Activated CD8-positive, alpha-beta memory T cell treated with anti-CD3 and anti-CD28 coated beads for 24 hours (primary cell): ENCODE measurements at regions not wholly inside any gene's neighbourhood (a gene's known extent, or its start where the extent isn't known, plus 50 kb on each side); places are given as distances from the start of the nearest gene placed in this dataset.

Source experiments
- DNase-seq: peaks from one replicate; pipeline ENCODE4 v3.0.0-alpha.2; 2020

GRCh38 chr6:14707971-14708465, 537.9 kb upstream of the JARID2 start:
- DNase-seq = no peak

DNA sequence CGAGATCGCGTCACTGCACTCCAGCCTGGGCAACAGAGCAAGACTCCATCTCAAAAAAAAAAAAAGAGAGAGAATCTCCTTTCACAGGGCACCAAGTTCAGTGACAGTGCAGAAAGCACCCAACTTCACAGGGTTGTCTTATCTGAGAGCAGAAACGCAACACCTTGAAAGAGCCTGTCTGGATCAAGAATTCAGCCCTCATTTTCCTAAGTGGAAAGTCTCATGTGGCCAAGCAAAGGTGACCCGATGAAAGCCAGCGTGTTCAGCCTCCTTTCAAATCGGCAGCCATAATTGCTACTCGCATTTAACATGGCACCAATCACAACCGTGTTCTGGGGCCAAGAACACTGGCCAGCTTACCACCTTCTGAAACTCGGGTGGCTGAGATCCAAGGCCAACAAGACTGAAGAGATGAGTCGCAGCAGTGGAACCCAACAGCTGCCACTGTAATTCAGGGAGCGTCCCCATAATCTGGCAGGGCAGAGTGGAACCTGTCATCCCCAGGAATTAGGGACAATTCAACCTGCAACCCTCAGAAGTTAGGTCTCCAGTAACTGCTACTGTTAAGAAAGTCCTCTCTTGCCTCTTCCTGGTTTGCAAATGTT, 536.7 kb upstream of the JARID2 start:
- no peak for DNase-seq

GRCh38 chr6:14709900-14710299, 536.0 kb upstream of the JARID2 start:
- DNase-seq = no peak

DNA sequence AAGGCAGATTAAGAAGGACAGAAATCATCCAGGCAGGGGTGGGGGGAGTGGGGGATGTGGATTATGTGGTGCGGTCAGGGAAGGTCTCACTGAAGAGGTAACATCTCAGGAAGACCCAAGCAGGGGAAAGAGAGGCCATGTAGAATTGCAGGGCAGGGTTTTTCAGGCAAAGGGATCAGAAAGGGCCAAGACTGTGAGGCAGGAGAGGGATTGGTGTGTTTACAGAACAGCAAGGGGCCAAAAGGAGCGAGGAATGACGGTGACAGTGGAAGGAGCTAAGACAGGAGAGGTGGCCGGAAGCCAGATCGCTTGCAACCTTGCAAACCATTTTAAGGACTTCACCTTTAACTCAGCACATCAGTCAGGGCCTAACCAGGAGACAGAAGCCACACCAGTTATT, 535.4 kb upstream of the JARID2 start:
- DNase-seq = no peak

- DNase-seq = peak; percentile 70
These were observed 534.7 kb upstream of the JARID2 start for GRCh38 chr6:14711056-14711703.

DNA sequence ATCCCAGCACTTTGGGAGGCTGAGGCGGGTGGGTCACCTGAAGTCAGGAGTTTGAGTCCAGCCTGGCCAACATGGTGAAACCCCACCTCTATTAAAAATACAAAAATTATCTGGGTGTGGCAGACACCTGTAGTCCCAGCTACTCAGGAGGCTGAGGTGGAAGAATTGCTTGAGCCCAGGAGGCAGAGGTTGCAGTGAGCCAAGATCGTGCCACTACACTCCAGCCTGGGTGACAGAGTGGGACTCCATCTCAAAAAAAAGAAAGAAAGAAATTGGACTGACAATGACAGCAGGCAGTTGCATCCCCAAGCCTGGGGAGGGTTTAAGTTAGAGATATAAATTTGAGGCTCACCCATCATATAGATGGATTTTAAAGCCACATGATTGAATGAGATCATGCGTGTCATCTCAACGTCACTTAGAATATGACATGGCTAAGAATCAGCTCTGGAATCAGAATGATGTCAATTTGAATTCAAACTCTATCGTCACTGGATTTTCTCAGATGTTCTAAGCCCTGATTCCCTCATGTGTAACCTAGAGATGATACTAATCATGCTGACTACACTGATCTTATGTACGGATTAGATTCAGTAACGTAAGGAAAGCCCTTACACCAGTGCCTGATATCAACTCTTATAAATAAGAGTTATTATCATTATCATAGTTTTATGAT, 534.0 kb upstream of the JARID2 start:
- DNase-seq = no peak

DNA sequence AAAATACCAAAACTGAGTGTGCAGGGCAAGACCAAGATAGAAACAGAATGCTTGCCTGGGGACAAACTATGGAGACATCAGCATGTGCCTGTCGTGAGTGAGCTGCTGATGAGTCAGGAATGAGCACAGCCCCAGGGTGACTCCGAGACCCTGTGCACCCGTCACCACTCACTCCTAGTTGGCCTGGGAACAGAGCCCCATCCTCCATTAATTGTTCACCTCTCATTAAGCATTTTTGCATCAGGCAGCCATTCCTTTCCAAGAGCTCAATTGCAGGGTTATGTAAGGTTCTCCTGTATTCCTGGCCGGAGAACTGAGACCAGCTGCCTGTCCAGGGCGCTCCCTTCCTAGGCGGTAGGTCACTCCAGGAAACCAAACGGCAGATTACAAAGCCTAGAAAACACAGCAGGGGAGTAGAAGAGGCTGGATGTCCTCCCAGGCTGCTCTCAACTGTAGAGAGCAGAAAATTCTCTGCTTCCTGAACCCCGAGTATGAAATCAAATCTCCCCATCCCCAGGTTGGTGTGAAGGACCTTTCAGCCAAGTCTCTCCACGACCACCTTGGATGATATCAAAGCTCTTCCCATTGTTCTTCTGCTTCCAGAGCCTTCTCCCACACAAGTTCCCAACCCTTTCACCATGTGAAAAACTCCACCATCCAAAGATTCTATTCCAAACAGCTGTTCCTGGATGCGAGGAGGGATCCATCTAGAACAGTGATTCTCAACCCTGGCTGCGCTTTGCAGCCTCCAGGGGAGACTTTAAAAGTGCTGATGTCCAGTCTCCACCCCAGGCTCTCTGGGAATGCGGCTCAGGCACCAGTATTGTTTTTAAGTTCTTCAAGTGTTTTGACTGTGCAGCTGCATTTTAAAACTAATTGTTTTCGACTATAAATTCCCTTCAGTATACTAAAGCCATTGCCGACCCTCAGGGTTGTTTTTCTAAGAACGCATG, 532.6 kb upstream of the JARID2 start:
- no peak for DNase-seq

- no peak for DNase-seq
These were observed 531.8 kb upstream of the JARID2 start for GRCh38 chr6:14713966-14714631.

DNA sequence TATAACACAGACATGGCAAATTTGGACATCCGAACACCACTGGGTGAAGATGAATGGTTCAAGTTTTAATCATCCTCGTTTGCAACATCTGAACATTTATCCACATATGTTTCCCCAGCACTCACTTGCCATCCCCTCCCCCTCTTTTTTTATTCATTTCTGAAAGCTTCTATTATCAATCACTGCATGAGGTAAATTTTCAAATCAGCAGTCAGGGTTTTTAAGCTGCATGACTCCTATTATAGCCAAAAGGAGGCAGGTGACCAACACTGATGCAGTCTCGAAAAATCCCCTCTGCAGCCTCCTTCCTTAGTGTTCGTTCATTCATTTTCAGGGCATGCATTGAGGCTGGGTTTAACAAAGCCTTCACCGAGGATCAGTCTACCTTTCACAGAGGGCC, 530.8 kb upstream of the JARID2 start:
- no peak for DNase-seq

DNA sequence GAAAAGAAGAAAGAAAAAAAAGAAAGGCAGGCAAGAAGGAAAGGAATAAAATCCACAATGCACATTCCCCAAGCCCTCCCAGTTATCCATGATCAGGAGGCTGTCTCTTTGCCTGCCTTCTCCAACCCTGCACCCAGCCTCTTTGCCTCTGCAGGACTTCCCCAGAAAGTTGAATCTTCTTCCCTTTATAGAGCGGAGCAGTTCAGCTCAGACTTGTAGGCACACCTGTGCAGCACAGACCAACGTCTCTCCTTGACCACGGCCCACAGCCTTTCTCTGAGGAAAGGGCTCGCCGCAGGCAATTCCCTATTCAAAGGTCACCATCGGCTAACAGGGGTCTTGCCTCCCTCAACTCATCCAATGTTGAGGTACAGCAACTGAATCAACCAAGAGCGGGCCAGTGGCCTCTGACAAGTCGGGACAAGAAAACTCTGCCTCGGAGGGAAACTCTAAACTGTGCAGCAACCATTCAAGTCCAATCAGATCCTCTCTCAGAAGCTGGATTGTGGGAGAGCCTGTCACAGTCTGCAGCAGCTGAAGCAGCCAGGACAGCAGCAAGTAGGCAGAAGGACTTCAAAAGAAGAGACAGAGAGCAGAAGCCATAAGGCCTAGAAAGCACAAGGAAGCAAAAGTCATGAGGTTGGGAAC, 529.2 kb upstream of the JARID2 start:
- no peak for DNase-seq

GRCh38 chr6:14717307-14717706, 528.6 kb upstream of the JARID2 start:
- no peak for DNase-seq

- no peak for DNase-seq
These were observed 527.0 kb upstream of the JARID2 start for GRCh38 chr6:14718861-14719260.

DNA sequence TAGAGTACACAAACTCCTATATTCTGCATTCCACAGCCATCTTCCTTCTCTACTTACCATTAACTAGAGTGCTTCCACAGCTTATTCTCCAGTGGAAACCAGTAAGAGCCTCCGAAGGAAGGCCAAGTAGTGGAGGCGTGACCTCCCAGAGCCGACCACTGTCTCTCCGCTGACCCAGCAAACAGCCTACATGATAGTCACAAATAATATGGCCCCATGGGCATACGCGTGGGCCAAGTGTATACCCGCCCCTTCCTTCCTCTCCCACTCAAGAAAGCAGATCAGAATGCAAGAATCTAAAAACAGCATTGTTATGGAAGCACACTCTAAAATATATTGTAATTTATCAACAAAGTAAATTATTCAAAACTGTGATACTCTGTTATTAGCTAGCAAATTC, 526.6 kb upstream of the JARID2 start:
- no peak for DNase-seq

DNA sequence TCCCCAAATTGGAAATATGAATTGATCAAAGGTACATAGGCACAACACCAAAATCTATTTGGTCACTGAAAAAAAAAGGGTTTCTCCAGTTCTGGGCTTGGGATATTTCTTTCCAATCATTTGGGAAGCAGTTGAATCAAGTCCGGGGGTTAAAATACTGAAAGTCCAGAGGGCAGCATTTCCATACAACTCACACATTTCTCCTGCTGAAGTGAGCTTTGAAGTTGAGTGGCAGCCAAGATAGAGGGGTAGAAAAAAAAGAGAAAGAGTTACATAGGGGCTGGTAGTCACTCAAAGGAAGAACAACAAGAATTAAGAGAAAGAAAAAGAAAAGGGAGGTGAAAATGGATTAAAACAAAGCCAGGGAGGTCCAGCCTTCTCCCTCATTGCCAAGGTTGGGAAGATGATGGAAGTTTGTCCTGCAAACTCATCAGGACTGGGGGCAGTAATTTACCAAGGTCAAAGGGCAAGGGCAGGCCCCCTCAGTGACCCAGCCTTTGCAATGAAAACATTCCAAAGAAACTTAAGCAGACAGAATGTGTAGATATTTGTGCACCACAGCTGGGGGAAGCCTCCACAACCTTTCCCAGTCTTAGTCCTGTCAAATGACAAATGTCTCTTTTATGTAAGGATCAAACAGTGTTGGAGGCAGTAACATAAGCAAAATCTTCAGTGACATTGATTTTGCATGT, 525.3 kb upstream of the JARID2 start:
- DNase-seq = no peak

- DNase-seq = no peak
These were observed 524.6 kb upstream of the JARID2 start for GRCh38 chr6:14721103-14721758.

DNA sequence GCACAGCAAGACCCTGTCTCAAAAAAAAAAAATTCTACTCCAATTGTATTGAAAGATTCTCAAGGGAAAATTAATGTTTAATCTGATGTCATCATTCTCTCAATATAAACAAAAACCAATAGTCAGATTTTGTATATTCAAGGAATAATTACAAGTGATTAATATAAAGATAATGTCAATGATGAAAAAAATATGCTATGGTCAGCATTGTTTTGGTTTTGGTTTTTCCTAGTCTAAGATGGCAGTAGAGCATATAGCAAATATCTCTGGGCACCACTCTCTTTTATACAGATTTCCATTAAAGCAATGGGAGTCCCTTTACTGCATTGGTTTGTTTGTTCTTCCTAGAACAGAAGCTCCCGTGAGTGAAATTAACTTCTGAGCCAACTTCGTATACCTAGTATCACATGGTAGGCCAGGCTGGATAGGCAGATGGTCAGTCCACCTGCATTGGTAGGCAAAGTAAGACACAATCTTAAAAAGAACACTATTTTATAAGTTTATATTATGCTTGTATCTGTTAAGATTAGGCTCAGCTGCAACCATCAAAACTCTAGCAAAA, 523.8 kb upstream of the JARID2 start:
- no peak for DNase-seq

DNA sequence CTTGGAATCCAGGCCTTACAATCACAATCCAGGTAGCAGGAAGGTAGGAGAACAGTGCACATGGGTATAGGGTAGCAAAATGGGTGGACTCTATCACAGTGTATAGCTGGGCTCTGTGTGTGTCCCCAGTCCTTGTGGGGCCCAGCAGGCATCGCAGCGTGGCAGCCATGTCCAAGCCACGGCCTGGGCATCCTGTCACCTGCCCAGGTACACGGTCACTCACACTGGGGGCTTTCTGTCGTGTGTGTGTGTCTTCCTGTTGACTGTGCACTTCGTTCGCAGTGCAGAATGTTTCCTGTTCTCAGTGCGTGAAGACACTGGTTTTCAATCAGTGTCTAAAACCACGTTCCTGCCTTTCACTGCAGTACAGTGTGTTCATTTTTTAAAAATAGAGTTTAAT, 523.2 kb upstream of the JARID2 start:
- no peak for DNase-seq

GRCh38 chr6:14723535-14724086, 522.3 kb upstream of the JARID2 start:
- no peak for DNase-seq

DNA sequence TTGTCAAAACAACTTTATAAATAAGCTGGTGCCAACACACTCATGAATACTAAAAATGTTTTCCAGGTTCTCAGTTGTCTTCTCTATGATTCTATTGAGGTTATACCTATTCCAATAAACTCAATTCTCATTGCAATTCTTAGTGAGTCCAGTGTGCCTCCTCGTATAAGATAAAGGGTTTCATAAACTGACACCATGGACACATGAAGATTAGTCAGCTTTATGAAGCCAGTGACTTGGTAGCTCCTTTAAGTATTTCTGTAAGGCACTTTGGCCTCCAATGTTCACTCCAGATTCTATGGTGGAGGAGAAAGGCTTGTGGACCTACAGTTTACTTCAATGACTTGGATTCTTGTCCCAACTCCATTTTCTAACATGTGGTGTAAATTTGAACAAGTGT, 521.3 kb upstream of the JARID2 start:
- DNase-seq = no peak

GRCh38 chr6:14726816-14727493, 518.9 kb upstream of the JARID2 start:
- no peak for DNase-seq
